RWPE2 (cell line): ENCODE measurements at regions not wholly inside any gene's neighbourhood (a gene's known extent, or its start where the extent isn't known, plus 50 kb on each side); places are given as distances from the start of the nearest gene placed in this dataset.
"Not testable (repeated sequence)": the region's sequence is repeated elsewhere in the genome, so short reads cannot be mapped to it uniquely, and the experiment has no call there.

ENCODE experiments used
- ATAC-seq: fragments of 200-7000 bp; cut with Tn5 transposase; 3 replicates; pipeline ENCODE4 v1.9.1; 2021; ENCODE audit warnings: low read depth
- DNase-seq: peaks from one replicate; pipeline ENCODE4 v3.0.0-alpha.2; 2020; ENCODE audit warnings: low spot score
- H3K27ac ChIP-seq: fragments of 450-650 bp; 2 replicates; pipeline ENCODE4 v1.5.1; 2017; ENCODE audit warnings: mild to moderate bottlenecking; ENCODE audit not compliant: poor library complexity, severe bottlenecking
- H3K27me3 ChIP-seq: fragments of 250-450 bp; sonication (Bioruptor Pico); 2 replicates; pipeline ENCODE4 v1.5.1; 2021; ENCODE audit warnings: mild to moderate bottlenecking, moderate library complexity; ENCODE audit not compliant: insufficient read depth, poor library complexity, severe bottlenecking
- H3K36me3 ChIP-seq: fragments of 250-450 bp; sonication (Bioruptor Pico); 2 replicates; pipeline ENCODE4 v1.5.1; 2020; ENCODE audit warnings: low read depth, mild to moderate bottlenecking, moderate library complexity
- H3K4me1 ChIP-seq: fragments of 250-450 bp; sonication (Bioruptor Pico); 2 replicates; pipeline ENCODE4 v1.5.1; 2021; ENCODE audit warnings: mild to moderate bottlenecking, moderate library complexity; ENCODE audit not compliant: insufficient read depth, poor library complexity, severe bottlenecking
- H3K4me3 ChIP-seq: fragments of 250-450 bp; sonication (Bioruptor Pico); 2 replicates; pipeline ENCODE4 v1.5.1; 2021; ENCODE audit warnings: mild to moderate bottlenecking, moderate library complexity; ENCODE audit not compliant: severe bottlenecking
- H3K9me3 ChIP-seq: fragments of 250-450 bp; sonication (Bioruptor Pico); 2 replicates; pipeline ENCODE4 v1.5.1; 2021; ENCODE audit warnings: mild to moderate bottlenecking, moderate library complexity; ENCODE audit not compliant: severe bottlenecking
- CTCF ChIP-seq: fragments of 450-650 bp; IDR thresholded peaks from one replicate; pipeline ENCODE4 v1.5.1; 2017; ENCODE audit warnings: mild to moderate bottlenecking, moderate library complexity; ENCODE audit not compliant: poor library complexity, severe bottlenecking

- DNase-seq: no peak
- Histone ChIP-seq H3K27me3 (peaks cover 25% of the 10 kb centered on the region), H3K4me1 (no peaks in the 10 kb centered on the region), H3K36me3 (no peaks in the 10 kb centered on the region), H3K27ac (no peak overlapping the region), H3K4me3 (no peak overlapping the region), H3K9me3 (no peaks in the 10 kb centered on the region)
- no peak for TF ChIP-seq CTCF
- ATAC-seq: no peak
These were observed 1047.6 kb downstream of the CDH9 start for GRCh38 chr5:25990771-25991170.

- peaks cover 3% of the 10 kb centered on the region for H3K9me3 ChIP-seq
- DNase-seq (no peak), ATAC-seq (no peak)
- H3K27me3 ChIP-seq: no peaks in the 10 kb centered on the region
- no peak overlapping the region for H3K4me3 ChIP-seq
- no peaks in the 10 kb centered on the region for H3K4me1 ChIP-seq
- no peak for TF ChIP-seq CTCF
- H3K27ac ChIP-seq: no peak overlapping the region
- H3K36me3 ChIP-seq: no peaks in the 10 kb centered on the region
These were observed 1059.3 kb downstream of the CDH9 start for GRCh38 chr5:25979086-25979485.

- peaks cover 3% of the 10 kb centered on the region for H3K9me3 ChIP-seq
- no peak for DNase-seq
- ATAC-seq: no peak
- no peaks in the 10 kb centered on the region for H3K36me3 ChIP-seq
- H3K4me1 ChIP-seq: no peaks in the 10 kb centered on the region
- no peak overlapping the region for H3K4me3 ChIP-seq
- no peak overlapping the region for H3K27ac ChIP-seq
- no peak for TF ChIP-seq CTCF
- no peaks in the 10 kb centered on the region for H3K27me3 ChIP-seq
These were observed 1062.5 kb downstream of the CDH9 start for GRCh38 chr5:25975885-25976284.

- Histone ChIP-seq H3K9me3 (peaks cover 2% of the 10 kb centered on the region), H3K27me3 (no peaks in the 10 kb centered on the region), H3K36me3 (no peaks in the 10 kb centered on the region), H3K4me3 (no peak overlapping the region), H3K27ac (no peak overlapping the region), H3K4me1 (no peaks in the 10 kb centered on the region)
- DNase-seq (no peak), ATAC-seq (no peak)
- no peak for TF ChIP-seq CTCF
These were observed 1063.9 kb downstream of the CDH9 start for GRCh38 chr5:25974451-25974850.

GRCh38 chr5:25970906-25971489 is 1067.4 kb downstream of the CDH9 start:
- Histone ChIP-seq H3K9me3 (no peaks in the 10 kb centered on the region), H3K4me1 (no peaks in the 10 kb centered on the region), H3K36me3 (no peaks in the 10 kb centered on the region), H3K4me3 (no peak overlapping the region), H3K27me3 (peaks cover 4% of the 10 kb centered on the region), H3K27ac (no peak overlapping the region)
- DNase-seq: no peak
- no peak for ATAC-seq
- no peak for TF ChIP-seq CTCF

GRCh38 chr5:25969042-25969441 is 1069.3 kb downstream of the CDH9 start:
- H3K36me3 ChIP-seq, H3K27me3 ChIP-seq, DNase-seq, ATAC-seq, H3K4me3 ChIP-seq, H3K27ac ChIP-seq, H3K9me3 ChIP-seq, H3K4me1 ChIP-seq: not testable (repeated sequence)
